T-helper 2 cell treated with Interferon-gamma antibody and Interleukin-4, amounts not matched to agents 100 ng/mL and 5 ng/mL, for 36 hours (primary cell): ENCODE measurements at regions not wholly inside any gene's neighbourhood (a gene's known extent, or its start where the extent isn't known, plus 50 kb on each side); places are given as distances from the start of the nearest gene placed in this dataset.

Experiments used
- intact Hi-C: fragments of 100-400 bp; cut with micrococcal nuclease; formaldehyde crosslinking; loops from one replicate; pipeline ENCODE4 v1.15.1; 2023

- intact Hi-C loops, result no loop called here
Observed at GRCh38 chr2:489084-489483, 188.1 kb downstream of the TMEM18 start.

GRCh38 chr2:487186-488079 is 189.8 kb downstream of the TMEM18 start:
- intact Hi-C loops, result no loop called here

- intact Hi-C loops, result no loop called here
Observed at GRCh38 chr2:486371-486770, 190.8 kb downstream of the TMEM18 start.

GRCh38 chr2:481388-481787 is 193.5 kb upstream of the ALKAL2 start:
- intact Hi-C loops, result no loop called here

GRCh38 chr2:479490-480176 is 191.7 kb upstream of the ALKAL2 start:
- intact Hi-C loops, result no loop called here

- intact Hi-C loops, result no loop called here
Observed at GRCh38 chr2:479031-479430, 191.1 kb upstream of the ALKAL2 start.

- intact Hi-C loops, result no loop called here
Observed at GRCh38 chr2:471560-471959, 183.7 kb upstream of the ALKAL2 start.

GRCh38 chr2:469514-469913 is 181.6 kb upstream of the ALKAL2 start:
- intact Hi-C loops, result loop anchor here (10.0 kb wide), 1 partner anchor 75 kb away; no protein-coding TSS in a partner anchor

GRCh38 chr2:468648-469336 is 180.9 kb upstream of the ALKAL2 start:
- intact Hi-C loops, result loop anchor here (10.0 kb wide), 1 partner anchor 74 kb away; no protein-coding TSS in a partner anchor

- intact Hi-C loops, result loop anchor here (10.0 kb wide), 1 partner anchor 73 kb away; no protein-coding TSS in a partner anchor
Observed at GRCh38 chr2:467892-468647, 180.2 kb upstream of the ALKAL2 start.

GRCh38 chr2:467543-467891 is 179.6 kb upstream of the ALKAL2 start:
- intact Hi-C loops, result loop anchor here (10.0 kb wide), 1 partner anchor 73 kb away; no protein-coding TSS in a partner anchor

- intact Hi-C loops, result loop anchor here (10.0 kb wide), 1 partner anchor 72 kb away; no protein-coding TSS in a partner anchor
Observed at GRCh38 chr2:467101-467500, 179.2 kb upstream of the ALKAL2 start.

GRCh38 chr2:464562-465309 is 176.8 kb upstream of the ALKAL2 start:
- intact Hi-C loops, result loop anchor here (10.0 kb wide), 1 partner anchor 70 kb away; no protein-coding TSS in a partner anchor

- intact Hi-C loops, result loop anchor here (1.0 to 10.0 kb wide), 2 partner anchors 23 to 66 kb away; no protein-coding TSS in a partner anchor
Observed at GRCh38 chr2:460861-461260, 173.0 kb upstream of the ALKAL2 start.

GRCh38 chr2:459931-460330 is 172.0 kb upstream of the ALKAL2 start:
- intact Hi-C loops, result loop anchor here (1.0 to 10.0 kb wide), 2 partner anchors 22 to 65 kb away; no protein-coding TSS in a partner anchor

GRCh38 chr2:458425-458815 is 170.5 kb upstream of the ALKAL2 start:
- intact Hi-C loops, result no loop called here

GRCh38 chr2:457792-458424 is 170.0 kb upstream of the ALKAL2 start:
- intact Hi-C loops, result no loop called here

GRCh38 chr2:457262-457661 is 169.4 kb upstream of the ALKAL2 start:
- intact Hi-C loops, result no loop called here

GRCh38 chr2:455913-456312 is 168.0 kb upstream of the ALKAL2 start:
- intact Hi-C loops, result no loop called here
